ENCODE measurements at regions not wholly inside any gene's neighbourhood (a gene's known extent, or its start where the extent isn't known, plus 50 kb on each side); places are given as distances from the start of the nearest gene placed in this dataset.
"Not testable (repeated sequence)": the region's sequence is repeated elsewhere in the genome, so short reads cannot be mapped to it uniquely, and the experiment has no call there.

DNA sequence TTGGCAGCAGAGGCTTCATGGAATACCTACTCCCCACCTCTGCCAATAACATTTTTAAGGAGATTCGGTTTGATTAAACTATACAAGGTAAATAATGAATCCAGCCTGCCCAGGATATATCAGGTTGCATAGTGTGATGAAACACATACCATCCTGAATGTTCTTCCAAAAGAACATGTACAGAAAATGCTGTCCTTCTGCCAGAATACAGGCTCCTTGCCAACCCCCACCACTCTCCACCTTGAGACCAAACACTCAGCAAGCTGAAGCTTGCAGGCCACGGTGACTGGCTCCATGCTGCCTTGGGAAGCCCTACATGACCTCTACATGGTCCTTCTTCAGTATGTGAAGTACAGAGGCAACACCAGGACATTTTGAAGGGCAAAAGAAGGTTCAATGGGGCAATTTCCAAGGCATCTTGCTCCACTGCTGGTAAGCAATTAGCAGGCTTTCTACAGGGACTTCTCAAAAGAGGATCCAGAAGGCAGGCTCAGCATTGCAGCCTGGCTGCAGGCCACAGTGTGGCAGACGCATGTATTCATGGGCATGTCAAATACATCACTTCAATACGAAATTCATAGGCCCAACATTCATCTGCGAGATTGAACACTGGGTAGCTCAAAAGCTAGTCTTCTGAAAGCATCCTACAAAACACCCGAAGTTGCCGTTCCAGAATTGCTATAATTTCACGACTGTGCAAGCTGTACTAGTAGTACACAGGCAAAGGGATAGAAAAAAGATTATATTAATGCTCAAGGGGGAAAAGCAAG is 62.4 kb upstream of the SERP2 start:
- no peak for DNase-seq
- Mint-ChIP-seq H3K4me3 (no peak overlapping the region), H3K36me3 (ENCODE audit: low read depth) (no peaks in the 10 kb centered on the region), H3K9me3 (no peaks in the 10 kb centered on the region), H3K27ac (no peak overlapping the region), H3K27me3 (peaks cover 37% of the 10 kb centered on the region), H3K4me1 (peaks cover 12% of the 10 kb centered on the region)
- POLR2A ChIA-PET, result no interaction called here
- CTCF ChIA-PET, result no interaction called here

DNA sequence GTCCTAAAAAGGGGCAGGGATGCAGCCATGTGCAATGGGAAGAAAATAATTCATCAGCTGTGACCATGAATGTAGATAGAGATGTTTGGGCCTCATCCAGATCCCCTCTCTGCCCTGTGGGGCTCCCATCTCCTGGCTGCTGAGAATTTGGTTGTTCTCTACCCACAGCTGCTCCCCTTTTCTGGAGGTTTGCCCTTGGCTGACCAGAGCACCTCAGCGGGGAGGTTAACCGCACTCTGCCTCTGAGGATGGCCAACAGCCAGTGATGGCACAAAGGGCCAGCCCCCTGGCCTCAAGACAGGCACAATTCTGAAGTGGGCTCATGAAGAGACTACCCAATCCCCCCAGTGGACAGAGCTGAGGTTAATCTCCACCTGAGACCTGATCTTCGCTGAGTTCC is 61.5 kb upstream of the SERP2 start:
- no peaks in the 10 kb centered on the region for H3K9me3 Mint-ChIP-seq
- CTCF ChIA-PET, result no interaction called here

DNA sequence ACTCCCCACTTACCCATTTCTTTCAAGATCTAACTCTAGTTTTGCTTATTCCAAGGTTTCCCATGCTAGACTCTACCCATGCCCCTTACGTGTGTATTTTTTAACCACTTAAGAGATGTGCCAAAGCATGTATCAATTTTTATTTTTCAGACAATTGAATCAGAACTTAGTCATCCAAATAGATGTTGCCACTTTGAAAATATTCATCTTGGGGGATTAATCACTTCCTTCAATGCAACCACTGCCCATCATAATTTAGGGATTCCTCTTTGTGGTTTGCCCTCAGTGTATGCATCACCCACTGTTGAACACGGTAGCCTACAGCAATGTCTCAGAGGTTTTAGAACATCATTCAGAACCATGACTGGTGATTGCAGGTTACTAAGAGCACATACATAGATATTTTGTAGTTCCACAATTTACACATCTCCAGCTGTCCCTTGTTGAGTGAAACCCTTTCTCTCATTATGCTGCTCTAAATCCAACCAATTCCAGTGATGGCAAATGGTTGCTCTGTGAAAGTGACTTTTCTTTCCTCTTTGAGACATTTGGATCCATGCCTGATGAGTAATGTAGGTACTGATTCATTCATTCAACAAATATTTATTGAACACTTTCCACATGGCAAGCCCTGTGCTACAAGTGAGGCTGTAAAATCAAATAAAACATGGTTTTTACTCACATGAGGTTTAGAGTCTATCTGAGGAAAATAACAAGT is 60.6 kb upstream of the SERP2 start:
- Mint-ChIP-seq H3K4me3 (no peak overlapping the region), H3K27me3 (peaks cover 37% of the 10 kb centered on the region), H3K36me3 (ENCODE audit: low read depth) (no peaks in the 10 kb centered on the region), H3K27ac (no peak overlapping the region), H3K9me3 (no peaks in the 10 kb centered on the region), H3K4me1 (peaks cover 12% of the 10 kb centered on the region)
- no peak for DNase-seq
- CTCF ChIA-PET, result no interaction called here
- POLR2A ChIA-PET, result no interaction called here

More for the DNA sequence above, 61.5 kb upstream of the SERP2 start:
- Mint-ChIP-seq H3K36me3 (ENCODE audit: low read depth) (no peaks in the 10 kb centered on the region), H3K4me1 (peaks cover 12% of the 10 kb centered on the region), H3K4me3 (no peak overlapping the region), H3K27me3 (peaks cover 37% of the 10 kb centered on the region), H3K27ac (no peak overlapping the region)
- POLR2A ChIA-PET, result no interaction called here
- no peak for DNase-seq

DNA sequence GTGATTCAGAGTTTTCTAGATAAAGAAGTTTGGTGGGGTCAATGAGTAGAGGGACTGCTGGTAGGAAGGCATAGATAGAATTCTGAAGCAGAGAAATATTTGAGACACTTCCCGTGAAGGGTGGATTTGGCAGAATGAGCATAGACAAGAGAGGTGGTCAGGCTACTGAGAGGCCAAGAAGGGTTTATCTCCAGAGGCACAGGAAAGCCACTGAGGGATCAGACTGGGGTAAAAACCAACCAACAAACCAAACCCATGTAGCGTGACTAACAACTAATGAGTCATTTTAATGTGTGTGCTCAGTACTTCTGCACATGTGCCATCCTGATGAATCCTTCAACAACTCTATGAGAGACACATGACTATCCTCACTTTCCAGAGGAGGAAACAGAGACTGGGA is 60.0 kb upstream of the SERP2 start:
- Mint-ChIP-seq H3K4me3 (no peak overlapping the region), H3K27ac (no peak overlapping the region), H3K9me3 (no peaks in the 10 kb centered on the region), H3K27me3 (peaks cover 35% of the 10 kb centered on the region), H3K36me3 (ENCODE audit: low read depth) (no peaks in the 10 kb centered on the region), H3K4me1 (peaks cover 12% of the 10 kb centered on the region)
- DNase-seq, result no peak
- CTCF ChIA-PET, result no interaction called here
- POLR2A ChIA-PET, result no interaction called here

DNA sequence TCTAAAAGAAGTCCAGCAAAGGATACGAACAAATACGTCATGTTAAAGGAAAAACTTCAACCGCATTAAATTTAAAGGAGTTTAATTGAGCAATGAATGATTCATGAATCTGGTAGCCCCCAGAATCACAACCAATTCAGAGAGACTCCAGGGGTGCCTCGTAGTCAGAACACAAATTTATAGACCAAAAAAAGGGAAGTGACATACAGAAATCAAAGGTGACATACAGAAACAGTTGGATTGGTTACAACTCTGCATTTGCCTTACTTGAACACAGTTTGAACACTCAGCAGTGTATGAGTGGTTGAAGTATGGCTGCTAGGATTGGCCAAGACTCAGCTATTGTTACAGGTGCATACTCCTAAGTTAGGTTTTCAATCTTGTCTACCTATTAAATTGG is 59.5 kb upstream of the SERP2 start:
- not testable (repeated sequence) for H3K36me3 Mint-ChIP-seq (ENCODE audit: low read depth)

DNA sequence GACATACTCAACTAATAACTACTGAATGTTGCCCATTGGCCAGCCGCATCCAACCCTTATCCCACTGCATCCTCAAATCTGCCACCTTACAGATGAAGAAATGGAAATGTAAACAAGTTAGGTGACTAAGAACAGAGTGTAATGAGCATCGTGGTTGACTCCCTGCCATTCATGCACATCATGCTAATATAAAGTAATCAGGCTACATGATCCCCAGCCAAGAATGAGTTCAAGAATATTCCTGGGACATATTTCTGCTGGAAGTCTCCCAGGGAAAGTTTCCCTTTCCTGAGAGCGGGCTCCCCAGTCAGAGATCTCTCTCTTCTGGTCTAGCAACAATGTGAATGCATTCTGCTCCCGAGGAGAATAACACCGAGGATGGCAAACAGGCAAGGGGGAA is 55.9 kb upstream of the SERP2 start:
- Mint-ChIP-seq H3K9me3 (no peaks in the 10 kb centered on the region), H3K36me3 (ENCODE audit: low read depth) (no peaks in the 10 kb centered on the region), H3K27ac (no peak overlapping the region), H3K4me3 (no peak overlapping the region), H3K4me1 (peaks cover 8% of the 10 kb centered on the region), H3K27me3 (peaks cover 27% of the 10 kb centered on the region)
- POLR2A ChIA-PET, result no interaction called here
- CTCF ChIA-PET, result no interaction called here
- no peak for DNase-seq

More for the DNA sequence above, 59.5 kb upstream of the SERP2 start:
- H3K9me3 Mint-ChIP-seq, H3K27ac Mint-ChIP-seq, H3K4me3 Mint-ChIP-seq, CTCF ChIA-PET, DNase-seq, POLR2A ChIA-PET: not testable (repeated sequence)
- Mint-ChIP-seq H3K4me1 (peaks cover 12% of the 10 kb centered on the region), H3K27me3 (peaks cover 35% of the 10 kb centered on the region)

DNA sequence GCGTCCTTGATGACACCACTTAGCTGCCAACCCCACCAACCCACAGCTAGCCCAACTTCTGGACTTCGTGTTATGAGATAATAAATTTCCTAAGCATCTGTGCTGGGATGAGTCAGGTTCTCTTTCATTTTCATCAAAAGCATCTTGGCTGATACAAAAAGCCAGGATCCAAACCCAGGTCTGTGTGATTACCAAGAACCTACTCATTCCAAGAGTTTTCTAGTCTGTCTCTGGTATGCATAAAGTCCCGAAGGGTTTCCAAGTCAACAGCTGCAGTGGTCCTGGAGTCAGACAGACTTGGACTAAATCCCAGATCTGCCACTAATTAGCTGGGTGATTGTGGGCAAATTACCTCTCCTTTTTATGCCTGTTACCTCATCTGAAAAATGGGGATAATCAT is 55.5 kb upstream of the SERP2 start:
- Mint-ChIP-seq H3K9me3 (no peaks in the 10 kb centered on the region), H3K36me3 (ENCODE audit: low read depth) (no peaks in the 10 kb centered on the region), H3K27ac (no peak overlapping the region), H3K4me3 (no peak overlapping the region), H3K4me1 (peaks cover 6% of the 10 kb centered on the region), H3K27me3 (peaks cover 25% of the 10 kb centered on the region)
- POLR2A ChIA-PET, result no interaction called here
- CTCF ChIA-PET, result no interaction called here
- DNase-seq, result no peak

DNA sequence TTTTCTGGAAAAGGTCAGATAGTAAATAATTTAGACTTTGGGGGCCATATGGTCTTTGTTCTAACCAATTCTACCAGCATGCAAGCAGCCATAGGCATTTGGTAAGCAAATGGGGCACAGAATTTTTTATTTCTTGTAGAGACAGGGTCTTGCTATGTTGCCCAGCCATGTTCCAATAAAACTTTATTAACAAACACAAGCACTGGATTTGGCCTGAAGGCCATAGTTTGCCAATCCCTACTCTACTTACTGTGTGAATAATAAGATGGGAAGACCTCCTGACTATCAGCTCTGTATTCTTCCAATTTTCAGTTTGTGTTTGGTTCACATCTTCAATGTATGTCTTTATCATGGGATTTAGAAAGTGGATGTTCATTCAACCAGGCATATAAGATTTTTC is 53.0 kb upstream of the SERP2 start:
- no peak for DNase-seq
- H3K27me3 Mint-ChIP-seq, result peaks cover 23% of the 10 kb centered on the region
- no peak overlapping the region for H3K27ac Mint-ChIP-seq
- no peaks in the 10 kb centered on the region for H3K9me3 Mint-ChIP-seq
- H3K36me3 Mint-ChIP-seq (ENCODE audit: low read depth), result no peaks in the 10 kb centered on the region
- no peaks in the 10 kb centered on the region for H3K4me1 Mint-ChIP-seq
- no peak overlapping the region for H3K4me3 Mint-ChIP-seq
- ChIA-PET POLR2A (no interaction called here), CTCF (no interaction called here)

DNA sequence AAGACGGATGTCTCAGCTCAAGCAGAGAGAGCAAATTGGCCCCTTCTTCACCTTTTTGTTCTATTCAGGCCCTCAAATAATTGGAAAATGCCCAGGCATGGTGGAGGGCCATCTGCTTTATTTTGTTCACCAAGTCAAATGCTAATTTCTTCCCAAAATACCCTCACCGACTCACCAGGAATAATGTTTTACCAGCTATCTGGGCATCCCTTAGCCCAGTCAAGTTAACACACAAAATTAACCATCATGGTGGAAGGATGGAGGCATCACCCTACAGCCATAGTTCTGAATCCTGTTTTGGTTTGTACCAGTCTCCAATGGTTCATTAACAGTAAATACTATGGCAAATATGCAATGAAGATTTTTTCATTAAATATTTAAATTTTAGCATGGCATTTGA is 51.7 kb upstream of the SERP2 start:
- DNase-seq, result no peak
- H3K4me3 Mint-ChIP-seq, result no peak overlapping the region
- no peak overlapping the region for H3K27ac Mint-ChIP-seq
- H3K27me3 Mint-ChIP-seq, result peaks cover 17% of the 10 kb centered on the region
- H3K4me1 Mint-ChIP-seq, result no peaks in the 10 kb centered on the region
- no peaks in the 10 kb centered on the region for H3K36me3 Mint-ChIP-seq (ENCODE audit: low read depth)
- CTCF ChIA-PET, result no interaction called here
- POLR2A ChIA-PET, result no interaction called here
- H3K9me3 Mint-ChIP-seq, result no peaks in the 10 kb centered on the region

DNA sequence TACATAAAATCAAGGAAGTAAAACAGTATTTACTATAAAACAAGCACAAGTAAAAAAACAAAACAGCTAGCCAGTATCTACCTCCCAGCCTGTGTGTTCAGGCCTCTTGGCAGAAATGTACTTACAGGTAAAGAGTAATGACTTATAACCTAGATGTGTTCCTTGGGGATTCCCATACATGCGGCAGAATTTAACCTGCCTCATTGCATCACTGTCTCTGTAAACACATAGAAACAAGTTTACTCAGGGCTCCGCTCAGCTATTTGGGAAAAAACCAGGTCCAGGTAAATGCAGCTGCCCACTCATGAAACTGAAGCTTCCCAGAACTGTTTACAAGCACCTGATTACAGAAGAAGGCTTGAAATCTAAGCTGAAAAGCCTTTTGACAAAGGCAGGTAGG is 50.7 kb upstream of the SERP2 start:
- H3K4me3 Mint-ChIP-seq, result no peak overlapping the region
- no peak overlapping the region for H3K27ac Mint-ChIP-seq
- CTCF ChIA-PET, result no interaction called here
- peaks cover 11% of the 10 kb centered on the region for H3K27me3 Mint-ChIP-seq
- no peak for DNase-seq
- H3K4me1 Mint-ChIP-seq, result no peaks in the 10 kb centered on the region
- H3K9me3 Mint-ChIP-seq, result peaks cover 4% of the 10 kb centered on the region
- POLR2A ChIA-PET, result no interaction called here
- no peaks in the 10 kb centered on the region for H3K36me3 Mint-ChIP-seq (ENCODE audit: low read depth)

DNA sequence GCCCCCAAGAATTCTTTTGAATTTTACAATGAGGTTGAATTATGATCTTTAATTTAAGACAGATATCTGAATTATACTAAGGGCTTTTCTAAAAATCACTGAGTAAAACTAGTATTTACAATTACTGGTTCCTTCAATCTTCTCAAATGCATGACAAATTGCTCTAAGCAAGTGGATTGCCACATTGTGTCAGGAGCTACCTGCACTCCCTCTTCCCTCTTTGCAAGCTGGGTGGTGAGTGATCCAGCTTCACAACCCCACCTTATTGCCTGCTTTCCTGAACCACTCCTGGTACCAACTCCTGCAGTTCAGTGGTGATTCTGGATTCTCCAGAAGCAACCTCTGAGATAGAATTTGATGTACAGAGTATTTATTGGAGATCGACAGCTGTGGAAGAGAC is 49.9 kb upstream of the SERP2 start:
- H3K27me3 Mint-ChIP-seq, result peaks cover 13% of the 10 kb centered on the region
- CTCF ChIA-PET, result no interaction called here
- H3K9me3 Mint-ChIP-seq, result peaks cover 5% of the 10 kb centered on the region
- POLR2A ChIA-PET, result no interaction called here
- no peak for DNase-seq
- no peak overlapping the region for H3K27ac Mint-ChIP-seq
- no peaks in the 10 kb centered on the region for H3K4me1 Mint-ChIP-seq
- no peaks in the 10 kb centered on the region for H3K36me3 Mint-ChIP-seq (ENCODE audit: low read depth)
- H3K4me3 Mint-ChIP-seq, result no peak overlapping the region

Data from activated CD4-positive, alpha-beta memory T cell treated with anti-CD3 and anti-CD28 coated beads, Interleukin-2, amount 10 ng/mL, durations not matched to agents 7 days and 5 days (primary cell).